GM18511 (cell line): ENCODE measurements at regions not wholly inside any gene's neighbourhood (a gene's known extent, or its start where the extent isn't known, plus 50 kb on each side); places are given as distances from the start of the nearest gene placed in this dataset.

Experiments used
- ATAC-seq: cut with Tn5 transposase; IDR thresholded peaks from one replicate; pipeline ENCODE4 v1.9.1; 2021; ENCODE audit warnings: mild to moderate bottlenecking, moderate library complexity; ENCODE audit not compliant: unreplicated experiment

DNA sequence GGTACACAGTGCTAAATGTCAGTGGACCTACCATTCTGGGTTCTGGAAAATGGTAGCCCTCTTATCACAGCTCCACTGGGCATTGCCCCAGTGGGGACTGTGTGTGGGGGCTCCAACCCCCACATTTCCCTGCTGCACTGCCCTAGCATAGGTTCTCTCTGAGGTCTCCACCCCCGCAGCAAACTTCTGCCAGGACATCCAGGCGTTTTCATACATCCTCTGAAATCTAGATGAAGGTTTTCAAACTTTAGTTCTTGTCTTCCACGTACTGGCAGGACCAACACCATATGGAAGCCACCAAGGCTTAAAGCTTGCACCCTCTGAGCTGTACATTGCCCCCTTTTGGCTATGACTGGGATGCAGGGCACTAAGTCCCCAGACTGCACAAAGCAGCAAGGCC is 788.2 kb upstream of the ALCAM start:
- no peak for ATAC-seq

- ATAC-seq: no peak
Measured at GRCh38 chr3:104582092-104582491, 784.6 kb upstream of the ALCAM start.

- no peak for ATAC-seq
Measured at GRCh38 chr3:104584682-104585081, 782.0 kb upstream of the ALCAM start.

- ATAC-seq: no peak
Measured at GRCh38 chr3:104586344-104586743, 780.4 kb upstream of the ALCAM start.

- no peak for ATAC-seq
Measured at GRCh38 chr3:104588442-104588841, 778.3 kb upstream of the ALCAM start.

DNA sequence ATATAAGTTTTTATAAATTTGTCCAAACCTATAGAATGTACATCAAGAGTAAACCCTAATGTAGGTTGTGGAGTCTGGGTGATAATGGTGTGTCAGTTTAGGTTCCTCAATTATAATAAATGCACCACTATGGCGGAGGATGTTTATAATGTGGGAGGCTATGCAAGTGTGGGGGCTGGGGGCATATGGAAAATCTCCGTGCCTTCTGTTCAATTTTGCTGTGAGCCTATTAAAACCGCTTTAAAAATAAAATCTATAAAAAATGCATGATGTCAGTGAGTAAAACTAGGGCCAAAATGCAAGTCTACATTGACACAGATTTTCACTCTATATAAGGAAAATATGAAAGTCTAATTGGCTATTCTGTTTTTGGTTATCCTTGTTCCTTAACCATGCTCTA is 774.9 kb upstream of the ALCAM start:
- no peak for ATAC-seq

DNA sequence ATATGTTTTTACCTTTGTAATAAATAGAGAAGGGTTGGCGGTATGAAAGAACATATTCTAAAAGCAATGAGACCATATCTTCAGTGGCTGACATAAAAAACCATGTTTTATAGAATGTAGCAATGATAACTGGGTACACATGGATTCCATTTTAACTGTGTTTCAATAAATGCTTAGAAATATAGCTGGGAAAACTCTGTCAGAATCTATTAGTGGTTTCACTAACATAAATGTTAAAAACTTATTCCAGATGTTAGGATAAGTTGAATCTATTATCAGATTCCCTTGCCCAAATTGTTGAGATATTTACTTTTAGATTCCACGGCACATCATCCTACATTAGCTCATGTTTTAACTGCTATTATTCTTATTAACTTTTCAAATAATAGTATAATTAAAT is 772.2 kb upstream of the ALCAM start:
- ATAC-seq: no peak

- no peak for ATAC-seq
Measured at GRCh38 chr3:104596054-104596453, 770.7 kb upstream of the ALCAM start.

GRCh38 chr3:104596551-104596950 is 770.2 kb upstream of the ALCAM start:
- ATAC-seq: peak; percentile 98

DNA sequence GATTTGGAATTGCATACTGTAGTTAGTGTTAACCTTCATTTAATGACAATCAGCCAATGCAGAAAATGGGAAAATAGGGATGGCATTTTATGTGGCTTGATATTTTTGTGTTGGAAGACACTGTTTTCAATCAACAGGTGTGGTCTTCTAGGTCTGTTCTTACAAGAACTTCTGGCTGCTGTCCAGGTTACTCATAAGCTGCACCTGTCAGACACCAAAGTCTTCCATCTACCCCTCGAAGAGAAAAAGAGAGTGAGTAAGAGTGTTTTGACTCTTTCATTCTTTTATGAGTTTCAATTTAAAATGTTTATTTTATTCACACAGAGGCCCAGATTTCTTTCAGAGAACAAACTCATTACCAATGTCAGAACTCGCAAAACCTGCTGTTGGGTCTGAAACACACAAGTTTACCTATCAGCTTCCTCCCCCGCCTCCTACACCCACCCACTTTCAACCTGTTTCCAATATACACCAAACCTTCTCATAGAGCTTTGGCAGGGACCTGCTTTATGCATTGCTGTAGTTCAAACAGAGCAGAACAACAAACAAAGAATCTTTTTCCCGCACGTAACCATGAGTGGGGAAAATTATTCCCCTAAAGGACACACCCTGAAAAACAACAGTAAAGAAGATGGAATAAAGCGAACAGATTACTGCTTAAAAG is 767.7 kb upstream of the ALCAM start:
- no peak for ATAC-seq

- no peak for ATAC-seq
Measured at GRCh38 chr3:104604326-104605010, 762.2 kb upstream of the ALCAM start.

GRCh38 chr3:104606812-104607211 is 759.9 kb upstream of the ALCAM start:
- ATAC-seq: no peak

DNA sequence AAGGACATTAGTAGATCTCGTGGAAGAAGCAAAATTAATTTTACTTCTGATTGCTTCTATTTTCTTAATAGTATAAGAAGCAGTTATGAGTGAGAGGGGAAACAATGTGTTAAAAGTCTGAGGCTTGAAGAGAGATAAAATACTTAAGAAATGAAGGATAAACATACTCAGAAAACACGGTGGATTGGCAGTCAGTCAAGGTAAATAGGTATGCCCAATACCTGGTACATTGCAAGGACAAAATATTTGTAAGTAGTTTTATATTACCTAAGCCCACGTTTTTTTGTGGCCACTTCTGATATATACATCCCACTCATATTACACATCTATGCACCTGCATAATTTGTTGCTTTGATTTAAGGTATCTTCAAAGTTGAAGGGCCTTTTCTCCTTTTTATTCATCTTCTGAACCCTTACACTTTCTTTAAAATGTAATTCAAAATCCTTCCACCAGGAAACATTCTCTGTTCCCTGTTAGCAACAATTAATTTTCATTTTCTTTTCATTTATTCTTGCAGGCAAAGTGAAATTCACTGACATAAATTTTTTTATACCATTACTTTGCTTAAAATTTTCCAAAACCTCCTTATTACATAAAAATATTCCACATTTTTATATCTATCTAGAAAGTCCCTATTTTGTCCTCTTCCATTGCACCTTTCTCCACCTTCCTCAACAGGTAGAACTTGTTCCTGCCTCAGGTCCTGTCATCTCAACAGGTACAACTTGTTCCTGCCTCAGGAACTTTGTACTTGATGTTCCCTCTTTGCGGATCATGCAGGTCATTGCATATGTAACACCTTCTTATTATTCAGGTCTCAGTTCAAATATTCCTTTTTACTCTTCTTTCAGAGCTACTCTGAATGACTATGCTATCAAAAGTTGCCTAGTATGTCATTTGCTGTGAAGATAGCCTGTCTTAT is 755.7 kb upstream of the ALCAM start:
- no peak for ATAC-seq

- ATAC-seq: no peak
Measured at GRCh38 chr3:104612218-104612617, 754.5 kb upstream of the ALCAM start.

GRCh38 chr3:104614564-104614963 is 752.1 kb upstream of the ALCAM start:
- ATAC-seq: no peak

GRCh38 chr3:104628185-104628789 is 738.4 kb upstream of the ALCAM start:
- ATAC-seq: peak; percentile 81

DNA sequence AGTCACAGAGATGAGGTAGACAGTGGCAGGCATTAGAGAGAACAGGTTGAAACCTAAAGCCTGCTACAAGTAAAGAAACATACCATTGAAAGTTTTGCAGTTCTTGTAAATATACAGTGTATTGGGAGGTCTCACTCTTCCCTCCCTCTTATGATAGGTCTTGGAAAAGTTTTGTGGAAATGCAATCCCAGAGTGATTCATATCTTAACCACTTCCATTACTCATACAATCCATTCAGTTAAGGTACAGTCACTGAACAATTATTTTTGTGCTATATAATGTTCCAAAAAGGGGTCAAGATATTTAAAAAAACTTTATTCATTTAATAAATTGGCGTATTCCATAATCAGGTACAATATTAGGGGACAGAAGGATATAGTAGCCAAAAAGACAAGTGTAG is 737.7 kb upstream of the ALCAM start:
- ATAC-seq: no peak

DNA sequence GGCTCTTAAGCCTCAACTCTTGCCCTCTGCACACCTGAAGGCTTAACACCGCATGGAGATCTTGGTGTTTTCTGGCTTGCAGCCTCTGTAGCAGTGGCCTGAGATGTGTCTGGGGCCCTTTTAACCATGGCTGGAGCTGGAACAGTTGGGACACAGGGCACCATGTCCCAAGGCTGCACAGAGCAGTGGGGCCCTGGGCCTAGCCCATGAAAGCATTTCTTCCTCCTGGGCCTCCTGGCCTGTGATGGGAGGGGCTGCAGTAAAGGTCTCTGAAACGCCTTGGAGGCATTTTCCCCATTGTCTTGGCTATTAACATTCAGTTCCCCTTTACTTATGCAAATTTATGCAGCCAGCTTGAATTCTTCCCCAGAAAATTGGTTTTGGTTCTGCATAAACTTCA is 735.5 kb upstream of the ALCAM start:
- ATAC-seq: no peak

- ATAC-seq: no peak
Measured at GRCh38 chr3:104632521-104632920, 734.2 kb upstream of the ALCAM start.

GRCh38 chr3:104632947-104633346 is 733.8 kb upstream of the ALCAM start:
- ATAC-seq: no peak

DNA sequence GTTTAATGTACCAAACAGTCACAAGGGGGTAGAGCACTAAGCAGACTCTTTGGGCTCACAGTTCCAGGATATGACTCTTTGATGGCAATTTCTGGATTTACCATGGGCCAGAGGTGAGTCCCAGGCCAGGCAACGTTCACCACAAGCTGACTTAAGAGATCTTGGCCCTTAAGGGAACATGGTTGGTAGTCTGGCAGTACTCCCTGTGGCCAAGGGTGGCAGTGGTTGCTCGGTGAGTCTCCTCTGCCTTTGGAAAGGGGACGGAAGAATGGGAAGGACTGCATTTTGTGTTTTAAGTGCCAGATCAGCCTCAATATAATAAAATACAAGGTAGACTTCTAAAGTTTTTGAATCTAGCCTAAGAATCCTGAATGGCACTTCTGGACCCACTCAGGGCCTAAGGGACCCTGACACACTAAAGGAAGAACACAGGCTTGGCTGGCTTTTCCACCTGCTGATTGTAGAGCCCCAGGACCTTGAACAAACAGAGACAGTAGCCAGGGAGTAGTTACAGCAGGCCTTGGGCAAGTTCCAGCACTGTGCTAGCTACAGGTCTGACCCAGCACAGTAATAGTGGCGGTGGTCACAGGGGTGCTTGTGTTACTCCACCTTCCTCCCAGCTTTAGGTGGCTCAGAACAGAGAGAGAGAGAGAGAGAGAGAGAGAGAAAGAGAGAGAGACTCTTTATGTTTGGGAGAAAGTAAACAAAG is 730.7 kb upstream of the ALCAM start:
- no peak for ATAC-seq
